NCI-H146 treated with DMSO at 0.1 percent for 48 hours (cell line): ENCODE measurements at regions not wholly inside any gene's neighbourhood (a gene's known extent, or its start where the extent isn't known, plus 50 kb on each side); places are given as distances from the start of the nearest gene placed in this dataset.
"Not testable (repeated sequence)": the region's sequence is repeated elsewhere in the genome, so short reads cannot be mapped to it uniquely, and the experiment has no call there.

ENCODE experiments used
- DNase-seq: peaks from one replicate; lab custom pipeline; 2025; ENCODE audit not compliant: unreplicated experiment; lab: John Stamatoyannopoulos, UW

- no peak for DNase-seq
Observed at GRCh38 chr1:184181044-184181443, 129.5 kb downstream of the TSEN15 start.

DNA sequence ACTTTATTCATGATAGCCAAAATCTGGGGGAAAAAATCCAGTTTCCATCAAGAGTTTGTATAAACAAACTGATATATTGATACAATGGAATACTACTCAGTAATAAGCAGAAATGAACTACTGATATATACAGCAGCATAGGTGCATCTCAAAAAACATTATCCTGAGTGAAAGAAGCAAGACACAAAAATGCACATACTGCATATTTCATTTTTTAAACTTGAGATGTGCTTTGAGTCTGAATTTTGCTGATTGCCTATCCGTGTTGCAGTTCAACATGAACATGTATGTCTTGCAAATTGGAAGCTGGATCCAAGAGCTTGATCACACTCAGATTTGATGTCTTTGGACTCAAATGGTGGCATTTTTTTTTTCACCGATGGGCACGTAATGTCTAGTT lies 132.4 kb downstream of the TSEN15 start:
- no peak for DNase-seq

GRCh38 chr1:184184614-184185013 lies 133.1 kb downstream of the TSEN15 start:
- not testable (repeated sequence) for DNase-seq

DNA sequence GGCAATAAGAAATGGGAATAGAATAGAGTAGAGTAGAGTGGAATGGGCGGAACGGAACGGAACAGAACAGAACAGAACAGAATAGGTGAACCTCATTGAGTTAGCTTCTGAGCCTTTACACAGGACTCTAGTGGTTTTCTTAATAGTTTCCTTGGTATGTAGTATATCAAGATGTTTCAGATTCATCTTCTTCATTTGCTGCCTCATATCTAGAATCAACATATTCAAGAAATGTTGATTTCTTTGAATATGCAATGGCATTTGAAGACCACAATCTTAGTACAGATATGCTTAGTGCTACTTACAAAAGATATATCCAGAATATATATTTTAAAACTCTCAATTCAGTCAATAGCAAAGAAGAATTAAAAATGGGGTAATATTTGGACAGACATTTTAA lies 133.8 kb downstream of the TSEN15 start:
- DNase-seq, result no peak

DNA sequence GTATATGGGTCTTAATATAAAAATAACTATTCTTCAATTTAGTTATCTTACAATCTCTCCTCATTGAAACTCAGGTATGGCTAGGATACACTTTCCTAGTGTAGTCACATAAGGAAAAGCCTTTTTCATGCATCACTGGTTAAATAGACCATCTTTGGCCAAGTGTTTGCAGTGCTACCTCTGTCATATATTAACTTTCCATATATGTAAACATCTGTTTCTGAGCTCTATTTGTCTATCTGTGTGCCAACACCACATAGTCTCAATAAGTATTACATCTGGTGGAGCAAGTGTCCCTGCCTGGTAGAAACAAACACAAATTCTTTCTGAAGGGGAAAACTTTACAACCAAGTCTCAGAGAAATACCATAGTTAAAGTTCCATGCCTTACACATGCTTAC lies 134.6 kb downstream of the TSEN15 start:
- DNase-seq, result no peak

- no peak for DNase-seq
Observed at GRCh38 chr1:184187097-184187496, 135.6 kb downstream of the TSEN15 start.

- no peak for DNase-seq
Observed at GRCh38 chr1:184188037-184188436, 136.5 kb downstream of the TSEN15 start.

GRCh38 chr1:184189361-184189760 lies 137.8 kb downstream of the TSEN15 start:
- DNase-seq, result no peak

- no peak for DNase-seq
Observed at GRCh38 chr1:184190616-184191015, 139.1 kb downstream of the TSEN15 start.

- no peak for DNase-seq
Observed at GRCh38 chr1:184191181-184191621, 139.7 kb downstream of the TSEN15 start.

- DNase-seq, result no peak
Observed at GRCh38 chr1:184192796-184193195, 141.3 kb downstream of the TSEN15 start.

- DNase-seq, result no peak
Observed at GRCh38 chr1:184193451-184193850, 141.9 kb downstream of the TSEN15 start.

DNA sequence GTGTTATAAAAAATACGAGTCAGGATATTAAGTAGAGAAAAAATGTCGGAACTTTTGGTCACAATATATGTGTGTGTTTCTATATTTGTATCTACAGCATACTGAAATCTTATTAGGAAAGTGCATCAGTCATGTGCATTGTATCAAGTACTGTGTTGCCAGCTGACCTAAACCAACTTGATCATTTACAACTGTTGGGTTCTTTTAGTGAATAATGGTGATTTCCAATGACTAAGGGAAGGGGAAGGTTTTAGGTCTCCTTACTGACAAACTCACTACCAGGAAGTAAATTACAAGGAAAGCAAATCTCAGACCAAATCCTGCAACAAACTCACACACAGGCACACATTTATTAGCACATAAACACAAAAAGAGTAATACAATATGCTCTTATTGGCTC lies 142.7 kb downstream of the TSEN15 start:
- DNase-seq, result no peak

GRCh38 chr1:184195722-184196121 lies 144.2 kb downstream of the TSEN15 start:
- DNase-seq, result not testable (repeated sequence)

- no peak for DNase-seq
Observed at GRCh38 chr1:184197831-184198230, 146.3 kb downstream of the TSEN15 start.

GRCh38 chr1:184199036-184199435 lies 147.5 kb downstream of the TSEN15 start:
- DNase-seq, result no peak

GRCh38 chr1:184199438-184200085 lies 148.0 kb downstream of the TSEN15 start:
- no peak for DNase-seq

- DNase-seq, result no peak
Observed at GRCh38 chr1:184208622-184209021, 157.1 kb downstream of the TSEN15 start.

- DNase-seq, result no peak
Observed at GRCh38 chr1:184210031-184210430, 158.5 kb downstream of the TSEN15 start.

GRCh38 chr1:184210862-184211261 lies 159.3 kb downstream of the TSEN15 start:
- DNase-seq, result no peak

DNA sequence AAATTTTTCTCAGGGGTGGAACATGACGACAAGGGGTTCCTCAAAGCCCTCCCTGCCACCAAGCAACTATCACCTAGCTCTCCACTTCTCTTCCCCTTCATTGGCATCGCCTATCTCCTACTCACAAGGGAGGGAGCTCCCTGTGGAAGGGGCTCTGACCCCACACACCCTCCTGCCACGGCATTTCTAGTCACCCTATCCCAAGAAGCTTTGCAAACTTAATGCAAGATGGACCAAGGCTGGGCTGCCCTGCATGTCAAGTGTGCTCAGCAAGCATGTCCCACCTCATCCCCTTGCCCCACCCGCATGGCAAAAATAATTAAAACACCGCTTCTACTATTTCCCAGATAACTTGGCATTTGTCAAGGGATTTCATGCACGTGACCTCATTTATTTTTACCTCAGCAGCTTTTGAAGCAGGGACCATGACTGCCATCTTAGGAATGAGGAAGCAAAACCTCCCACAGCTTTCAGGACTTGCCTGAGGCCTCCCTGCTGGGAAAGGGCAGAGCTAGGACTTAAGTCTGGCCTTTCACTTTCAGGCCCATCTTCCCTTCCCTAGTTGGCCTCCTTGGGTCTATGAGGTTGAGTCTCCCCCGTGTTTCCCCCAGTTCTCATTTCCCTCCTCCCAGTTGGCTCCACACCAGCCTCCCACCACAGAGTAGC lies 161.3 kb downstream of the TSEN15 start:
- no peak for DNase-seq

DNA sequence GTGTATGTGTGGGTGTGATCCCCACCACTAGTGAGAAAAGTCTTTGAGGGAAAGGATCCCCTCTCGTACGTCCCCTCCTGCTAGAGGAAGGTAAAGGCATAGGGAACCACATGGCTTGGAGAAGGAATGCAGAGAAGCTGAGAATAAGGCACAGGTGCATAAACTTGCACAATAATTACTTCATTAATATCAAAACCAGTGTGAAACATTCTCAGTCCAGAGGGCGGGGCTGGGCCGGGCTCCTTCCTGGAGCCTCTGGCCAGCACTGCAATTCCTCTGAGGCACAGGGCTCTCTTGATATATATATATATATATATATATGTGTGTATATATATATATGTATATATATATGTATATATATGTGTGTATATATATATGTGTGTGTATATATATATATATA lies 162.6 kb downstream of the TSEN15 start:
- no peak for DNase-seq
